IMR-90 (cell line): ENCODE measurements at regions not wholly inside any gene's neighbourhood (a gene's known extent, or its start where the extent isn't known, plus 50 kb on each side); places are given as distances from the start of the nearest gene placed in this dataset.

Experiments
- BHLHE40 ChIP-seq: fragments of 150-350 bp; IDR thresholded peaks from 2 replicates; pipeline ENCODE4 v1.6.1; 2016; ENCODE audit warnings: mild to moderate bottlenecking, low read depth, low read length
- CEBPB ChIP-seq: IDR thresholded peaks from 2 replicates; pipeline ENCODE4 v1.6.1; 2012; ENCODE audit warnings: low read depth, low read length, improper control_type of control experiment
- CHD1 ChIP-seq: IDR thresholded peaks from 2 replicates; pipeline ENCODE4 v1.6.1; 2012; ENCODE audit warnings: low read depth, low read length, improper control_type of control experiment
- CTCF ChIP-seq: conservative IDR thresholded peaks from 2 replicates; pipeline ENCODE4 v1.5.1; 2012; ENCODE audit warnings: mild to moderate bottlenecking, low read depth, low read length, improper control_type of control experiment
- ELK1 ChIP-seq: fragments of 150-350 bp; IDR thresholded peaks from 2 replicates; pipeline ENCODE4 v1.6.1; 2016; ENCODE audit warnings: low read depth, mild to moderate bottlenecking, low read length, moderate library complexity, borderline replicate concordance
- FOS ChIP-seq: fragments of 150-350 bp; IDR thresholded peaks from 2 replicates; pipeline ENCODE4 v1.6.1; 2016; ENCODE audit warnings: low read depth, low read length
- MAFK ChIP-seq: IDR thresholded peaks from 2 replicates; pipeline ENCODE4 v1.6.1; 2012; ENCODE audit warnings: low read depth, low read length, improper control_type of control experiment
- MAZ ChIP-seq: IDR thresholded peaks from 2 replicates; pipeline ENCODE4 v1.6.1; 2012; ENCODE audit warnings: low read depth, mild to moderate bottlenecking, low read length, improper control_type of control experiment, moderate library complexity, borderline replicate concordance
- MXI1 ChIP-seq: IDR thresholded peaks from 2 replicates; pipeline ENCODE4 v1.6.1; 2012; ENCODE audit warnings: low read depth, mild to moderate bottlenecking, low read length, moderate library complexity, borderline replicate concordance
- NFE2L2 ChIP-seq: fragments of 150-350 bp; IDR thresholded peaks from 2 replicates; pipeline ENCODE4 v1.6.1; 2016; ENCODE audit warnings: low read depth, mild to moderate bottlenecking, low read length
- POLR2A ChIP-seq: IDR thresholded peaks from 2 replicates; pipeline ENCODE4 v1.6.1; 2012; ENCODE audit warnings: mild to moderate bottlenecking, low read depth, low read length
- RAD21 ChIP-seq: IDR thresholded peaks from 2 replicates; pipeline ENCODE4 v1.6.1; 2012; ENCODE audit warnings: low read length, improper control_type of control experiment
- RFX5 ChIP-seq: IDR thresholded peaks from 2 replicates; pipeline ENCODE4 v1.8.0; 2012; ENCODE audit warnings: low read depth, mild to moderate bottlenecking, low read length, moderate library complexity
- TF ChIP-seq, protein P1 (sequence below): fragments of 150-350 bp; IDR thresholded peaks from 2 replicates; pipeline ENCODE4 v1.6.1; 2017; ENCODE audit warnings: mild to moderate bottlenecking, antibody characterized with exemption, low read length, low read depth

- TF ChIP-seq CTCF (no peak), RAD21 (no peak), MXI1 (no peak), POLR2A (no peak), CEBPB (no peak), RFX5 (no peak), ELK1 (no peak), CHD1 (no peak), MAFK (no peak), FOS (no peak), MAZ (no peak), NFE2L2 (no peak), BHLHE40 (no peak)
- TF ChIP-seq, protein P1, sequence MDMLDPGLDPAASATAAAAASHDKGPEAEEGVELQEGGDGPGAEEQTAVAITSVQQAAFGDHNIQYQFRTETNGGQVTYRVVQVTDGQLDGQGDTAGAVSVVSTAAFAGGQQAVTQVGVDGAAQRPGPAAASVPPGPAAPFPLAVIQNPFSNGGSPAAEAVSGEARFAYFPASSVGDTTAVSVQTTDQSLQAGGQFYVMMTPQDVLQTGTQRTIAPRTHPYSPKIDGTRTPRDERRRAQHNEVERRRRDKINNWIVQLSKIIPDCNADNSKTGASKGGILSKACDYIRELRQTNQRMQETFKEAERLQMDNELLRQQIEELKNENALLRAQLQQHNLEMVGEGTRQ = no peak
Observed at GRCh38 chr1:218748071-218748470, 402.9 kb downstream of the TGFB2 start.
